NCI-H2107 treated with DMSO at 0.1 percent for 48 hours (cell line): ENCODE measurements at regions not wholly inside any gene's neighbourhood (a gene's known extent, or its start where the extent isn't known, plus 50 kb on each side); places are given as distances from the start of the nearest gene placed in this dataset.

Source experiments
- DNase-seq: peaks from one replicate; lab custom pipeline; 2025; ENCODE audit not compliant: unreplicated experiment; lab: John Stamatoyannopoulos, UW

DNA sequence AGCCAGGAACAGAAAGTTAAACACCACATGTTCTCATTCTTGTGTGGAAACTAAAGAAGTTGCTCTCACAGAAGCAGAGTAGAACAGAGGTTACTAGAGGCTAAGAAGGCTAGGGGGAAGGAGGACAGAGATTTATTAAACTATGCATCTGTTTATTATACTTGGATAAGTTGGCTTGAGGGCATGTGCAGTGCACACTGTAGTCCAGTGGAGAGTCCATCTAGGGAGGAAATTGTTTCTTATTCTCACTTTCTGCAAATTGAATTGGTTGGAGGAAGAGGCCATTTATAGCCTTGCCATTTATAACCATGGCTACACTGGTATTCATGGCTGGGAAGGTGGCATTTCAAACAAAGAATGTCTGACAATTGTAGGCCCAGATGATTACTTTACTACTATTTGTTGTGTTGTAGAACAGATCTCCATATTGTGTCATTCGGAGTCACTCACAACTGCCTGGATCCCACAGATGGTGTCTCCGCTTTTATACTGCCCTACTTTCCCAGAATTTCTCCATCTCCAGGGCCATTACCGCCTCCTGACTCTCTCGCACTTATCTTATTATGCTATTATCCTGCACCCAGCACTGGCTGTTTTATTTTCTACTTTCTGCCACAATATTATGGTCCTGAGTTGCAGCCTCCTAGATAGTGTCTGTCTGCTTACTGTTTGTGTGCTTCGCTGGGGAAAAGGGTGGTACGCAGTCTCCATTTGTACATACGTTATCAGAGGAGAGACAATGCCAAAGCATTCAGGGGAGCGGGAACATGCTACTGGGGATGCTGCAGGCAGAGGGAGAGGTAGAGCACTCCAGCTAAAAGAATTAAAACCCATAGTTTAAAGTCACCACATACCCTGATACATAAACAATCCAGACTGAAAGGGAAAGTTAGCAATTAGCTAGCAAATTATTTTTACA, 169.3 kb upstream of the BLID start:
- no peak for DNase-seq

DNA sequence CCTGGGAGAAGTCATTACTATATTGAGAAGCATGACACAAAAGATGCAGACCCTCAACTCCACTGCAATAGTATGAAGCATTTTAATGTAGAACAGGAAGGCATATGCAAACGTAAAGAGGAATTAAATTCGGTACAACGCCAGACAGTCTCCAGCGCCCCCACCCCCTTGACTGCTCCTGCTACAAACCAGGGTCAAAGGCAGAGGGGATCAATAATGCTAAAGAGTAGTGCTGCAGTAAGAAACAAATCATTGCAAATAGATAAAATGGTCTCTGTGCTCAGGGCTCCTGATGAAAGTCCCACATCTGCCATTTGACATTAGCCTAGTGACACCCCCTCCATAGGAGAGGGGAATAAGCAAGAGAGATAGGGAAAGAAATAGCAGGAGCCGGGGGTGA, 164.9 kb upstream of the BLID start:
- no peak for DNase-seq

DNA sequence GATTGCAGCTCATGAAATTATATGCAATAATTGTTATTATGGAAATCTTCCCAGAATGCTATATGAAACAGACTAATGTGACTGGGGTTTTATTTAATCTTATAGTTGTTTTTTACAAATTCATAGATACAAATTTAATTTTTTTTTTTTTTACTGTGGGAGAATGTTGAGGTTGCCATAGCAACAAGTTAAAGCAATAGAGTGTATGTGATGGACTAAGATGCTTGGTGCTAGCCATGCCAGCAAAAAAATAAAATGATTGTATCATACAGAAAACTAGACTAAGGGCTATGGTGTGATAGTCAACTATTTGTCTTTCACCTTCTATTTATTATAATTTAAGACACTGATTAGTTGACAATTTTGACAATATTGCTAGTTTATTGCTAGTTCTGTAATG, 163.2 kb upstream of the BLID start:
- DNase-seq, result no peak

DNA sequence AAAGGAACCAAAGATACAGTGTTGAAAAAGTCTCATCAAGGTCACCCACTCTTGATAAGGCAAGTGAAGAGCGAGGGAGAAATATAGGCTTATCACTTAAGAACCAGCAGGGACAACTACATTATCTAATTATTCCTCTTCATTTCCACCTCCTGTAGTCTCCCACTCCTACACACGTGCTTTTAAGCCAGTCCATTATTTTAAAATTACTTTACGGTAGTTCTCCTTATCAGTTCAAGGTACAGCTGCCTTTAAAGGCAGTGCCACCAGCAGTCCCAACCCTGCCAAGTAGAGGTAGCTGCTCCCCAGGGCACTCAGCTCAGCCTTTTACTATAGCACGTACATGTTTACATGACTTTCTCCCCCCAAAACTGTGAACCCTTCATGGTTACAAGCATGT, 161.5 kb upstream of the BLID start:
- no peak for DNase-seq

DNA sequence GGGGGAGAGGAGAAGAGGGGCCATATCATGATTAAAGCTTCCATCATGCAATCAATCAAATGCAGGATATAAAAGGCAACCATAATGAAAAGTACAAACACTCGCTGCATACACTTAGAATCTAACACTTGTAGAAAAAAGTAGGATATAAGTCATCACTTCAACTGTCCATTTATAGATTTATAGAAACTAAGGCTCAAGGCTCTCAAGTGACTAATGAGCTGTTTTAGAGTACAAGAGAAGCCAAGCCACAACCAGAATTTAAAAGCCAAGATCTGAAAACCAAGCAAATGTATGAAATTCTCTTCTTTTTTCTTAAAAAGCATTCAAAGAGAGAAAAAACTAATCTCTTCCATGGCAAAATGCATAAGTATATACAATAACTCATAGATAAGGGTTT, 160.2 kb upstream of the BLID start:
- no peak for DNase-seq

DNA sequence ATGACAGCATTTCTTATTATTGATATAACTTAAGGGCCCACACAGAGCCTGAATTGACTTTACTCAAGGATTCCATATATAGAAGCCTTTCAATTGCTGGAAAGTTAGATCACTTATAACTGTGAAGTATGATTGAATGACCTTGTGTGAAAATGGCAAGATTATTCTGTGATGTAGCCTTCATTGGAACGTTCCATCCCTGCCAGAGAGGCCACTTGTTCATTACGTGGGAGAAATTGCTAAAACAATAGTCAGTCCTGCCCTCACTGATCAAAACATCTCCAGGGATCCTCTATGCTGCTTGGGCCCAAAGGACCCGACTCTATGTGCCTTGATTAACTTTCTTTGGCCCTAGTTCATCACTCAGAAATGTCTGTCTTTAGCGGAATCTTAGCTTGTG, 159.5 kb upstream of the BLID start:
- DNase-seq, result no peak

DNA sequence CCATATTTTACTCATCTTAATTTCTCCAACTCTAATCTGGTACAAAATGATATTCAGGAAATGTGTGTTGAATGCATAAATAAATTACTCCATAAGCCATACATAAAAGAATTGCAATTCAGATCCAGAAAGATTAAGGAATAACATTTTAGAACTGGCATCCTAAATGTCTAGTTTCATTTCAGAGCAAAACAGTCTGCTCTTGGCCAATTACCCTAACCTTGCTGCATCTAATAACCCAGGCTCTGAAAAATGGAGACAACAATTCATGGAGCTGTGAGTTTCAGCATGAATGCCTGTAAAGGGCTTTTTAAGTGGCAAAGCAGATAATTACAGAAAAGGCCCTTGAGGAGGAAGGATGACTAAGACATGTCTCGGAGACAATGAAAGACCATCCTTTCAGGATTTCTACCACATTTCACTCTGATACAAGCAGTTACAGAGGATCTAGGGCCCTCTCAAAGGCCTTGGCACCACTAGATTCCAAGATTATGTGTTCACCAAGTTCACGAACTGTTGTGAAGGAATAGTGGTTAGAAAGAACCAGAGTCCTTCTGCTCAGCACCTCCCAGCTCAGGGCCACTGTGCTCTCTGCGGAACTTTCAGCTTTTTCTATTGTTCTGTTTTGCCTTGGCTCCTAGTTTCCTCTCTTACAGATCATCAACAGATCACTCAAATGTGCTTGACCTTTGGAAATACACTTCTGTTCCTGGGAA, 157.6 kb upstream of the BLID start:
- no peak for DNase-seq

DNA sequence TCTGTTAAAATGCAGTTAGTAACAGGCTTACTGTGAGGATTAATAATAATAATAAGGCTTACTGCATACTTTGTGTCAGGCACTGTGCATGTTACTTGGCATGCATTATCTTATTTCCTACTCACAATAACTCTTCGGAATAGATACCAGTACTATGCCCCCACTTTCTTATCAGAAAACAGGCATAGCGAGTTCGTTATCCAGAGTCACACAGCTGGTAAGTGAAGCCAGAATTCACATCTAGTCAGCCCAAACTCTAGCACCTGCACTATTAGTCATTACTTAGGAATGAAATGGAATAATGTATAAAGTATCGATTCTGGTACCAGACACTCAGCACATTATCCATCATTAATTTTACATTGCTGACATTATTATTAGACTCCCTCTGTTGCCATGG, 155.7 kb upstream of the BLID start:
- DNase-seq, result no peak

DNA sequence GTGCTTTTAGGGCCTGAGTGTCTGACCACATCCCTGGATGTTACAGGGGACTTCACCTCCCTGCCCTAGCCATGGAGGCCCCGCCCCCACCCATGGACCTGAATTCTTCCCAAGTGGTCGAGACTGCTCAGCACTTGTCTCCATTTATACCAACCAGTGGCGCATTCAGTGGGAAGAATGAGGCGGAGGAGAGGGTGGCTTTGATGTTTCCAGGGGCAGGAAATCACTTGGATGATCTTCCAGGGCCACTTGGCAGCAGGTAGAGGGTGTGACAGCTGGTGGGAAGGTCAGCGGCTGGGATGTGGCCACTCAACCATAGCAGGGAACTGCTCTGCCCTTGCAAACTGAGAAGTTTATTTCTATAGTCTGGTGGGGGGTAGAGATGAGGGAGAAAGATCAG, 155.1 kb upstream of the BLID start:
- no peak for DNase-seq

DNA sequence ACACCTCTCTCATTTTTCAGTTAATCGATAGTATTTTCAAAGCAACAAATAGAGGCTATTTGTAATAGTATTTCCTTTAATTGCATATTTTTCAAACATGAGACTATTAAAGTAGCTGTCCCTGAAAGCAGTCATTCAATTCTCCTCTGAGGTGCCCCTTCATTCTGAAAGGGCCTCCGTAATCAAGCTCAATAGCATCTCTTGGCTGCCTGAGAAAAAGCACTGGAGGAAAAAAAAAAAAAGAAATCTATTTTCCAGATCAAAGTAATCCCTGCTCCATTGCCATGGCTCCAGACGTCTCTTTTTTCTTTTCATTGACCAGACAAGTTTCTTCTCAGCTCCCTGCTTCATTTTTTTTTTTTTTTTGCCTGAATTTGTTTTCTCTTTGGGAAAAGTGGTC, 154.5 kb upstream of the BLID start:
- DNase-seq, result no peak

DNA sequence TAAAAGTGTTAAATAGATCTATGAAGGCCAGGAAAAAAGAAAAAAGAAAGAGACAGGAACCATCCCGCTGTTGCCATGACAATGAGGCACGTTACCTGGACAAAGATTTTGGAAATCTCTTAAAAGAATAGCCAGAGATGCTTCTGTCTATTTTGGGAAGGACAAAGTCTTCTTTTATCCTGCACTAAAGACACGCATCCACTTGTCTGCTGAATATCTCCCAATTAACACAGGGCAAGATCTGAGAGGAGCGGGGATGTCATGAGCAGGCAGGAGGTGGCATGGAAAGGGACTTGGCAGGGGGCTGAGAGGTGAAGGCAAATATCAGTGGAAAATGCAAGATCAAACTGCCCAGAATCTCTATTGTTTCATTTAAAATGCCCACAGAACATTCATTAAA, 153.8 kb upstream of the BLID start:
- no peak for DNase-seq

DNA sequence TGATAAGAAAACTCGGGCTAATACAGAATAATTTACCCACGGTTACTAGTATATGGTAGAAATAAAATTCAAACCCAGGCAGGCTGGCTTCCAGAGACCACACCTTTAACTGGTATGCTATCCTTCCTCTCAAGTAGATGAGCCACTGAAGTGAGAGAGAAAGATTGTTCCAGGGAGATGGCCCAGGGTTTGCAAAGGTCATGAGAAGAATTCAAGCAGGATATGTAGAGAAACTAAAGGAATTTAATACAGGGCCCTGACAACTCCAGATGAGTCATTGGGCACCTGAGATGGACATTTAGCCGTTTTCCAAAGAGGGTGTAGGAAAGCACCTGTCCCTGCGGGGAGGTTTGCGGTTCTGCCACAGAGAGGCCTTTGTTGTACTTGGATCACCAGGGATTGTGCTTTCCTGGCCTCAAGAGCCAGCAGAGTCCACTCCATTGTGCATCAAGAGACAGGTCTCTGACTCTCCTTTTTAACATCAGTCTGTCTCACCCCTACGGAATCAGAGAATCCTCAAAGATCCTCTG, 152.7 kb upstream of the BLID start:
- DNase-seq, result no peak

DNA sequence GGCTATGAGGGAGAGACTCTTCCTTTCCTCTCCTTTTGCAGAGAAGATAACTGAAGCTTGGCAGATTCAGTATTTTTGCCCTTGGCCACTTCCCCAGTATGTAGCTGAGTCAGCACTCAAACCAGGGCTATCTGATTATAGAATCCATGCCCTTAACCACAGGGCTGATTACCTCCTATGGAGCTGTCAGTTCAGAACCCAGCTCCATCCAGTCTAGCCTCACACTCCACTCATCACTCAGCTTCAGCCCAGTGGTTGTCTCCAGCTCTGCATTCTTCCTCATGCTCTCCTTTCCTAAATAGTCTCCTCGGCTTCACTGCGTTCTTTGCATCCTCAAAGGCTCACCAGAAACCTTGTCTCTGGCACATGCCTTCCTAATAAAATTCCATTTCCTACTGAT, 151.6 kb upstream of the BLID start:
- no peak for DNase-seq

DNA sequence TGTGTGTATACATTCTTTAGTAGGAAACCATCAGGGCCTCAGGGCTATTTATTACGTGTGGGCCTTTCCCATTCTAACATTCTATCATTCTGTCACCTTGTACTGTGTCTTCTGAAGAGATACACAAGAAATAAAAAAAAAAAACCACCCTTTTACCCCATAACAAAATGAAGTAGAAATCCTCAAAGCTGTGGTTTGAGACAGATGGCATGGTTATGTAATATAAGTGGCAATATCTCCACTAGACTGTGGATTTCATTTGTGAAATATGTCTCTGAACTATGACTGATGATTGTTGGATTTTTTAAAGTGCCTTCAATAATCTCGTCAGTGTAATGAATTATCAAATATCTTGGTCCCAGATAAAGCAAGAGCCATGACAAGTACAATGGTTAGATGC, 150.0 kb upstream of the BLID start:
- DNase-seq, result no peak

DNA sequence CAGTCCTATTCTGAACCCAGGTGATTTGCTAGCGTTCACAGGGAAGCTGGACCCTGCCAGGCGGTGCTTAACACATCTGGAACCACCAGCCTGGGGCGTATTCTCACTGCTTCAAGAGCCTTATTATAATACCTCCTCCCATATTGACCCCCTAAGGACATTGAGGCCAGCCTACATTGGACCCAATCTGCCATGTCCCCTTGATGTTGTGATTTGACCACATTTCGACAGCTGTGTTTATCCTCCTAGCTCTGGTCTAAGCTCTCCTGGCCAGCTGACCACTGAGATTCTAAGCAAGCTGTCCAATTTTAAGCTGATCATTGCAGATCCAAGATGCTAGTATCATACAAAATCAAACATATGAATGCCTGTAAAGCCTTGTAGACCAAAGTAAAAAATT, 148.1 kb upstream of the BLID start:
- no peak for DNase-seq

DNA sequence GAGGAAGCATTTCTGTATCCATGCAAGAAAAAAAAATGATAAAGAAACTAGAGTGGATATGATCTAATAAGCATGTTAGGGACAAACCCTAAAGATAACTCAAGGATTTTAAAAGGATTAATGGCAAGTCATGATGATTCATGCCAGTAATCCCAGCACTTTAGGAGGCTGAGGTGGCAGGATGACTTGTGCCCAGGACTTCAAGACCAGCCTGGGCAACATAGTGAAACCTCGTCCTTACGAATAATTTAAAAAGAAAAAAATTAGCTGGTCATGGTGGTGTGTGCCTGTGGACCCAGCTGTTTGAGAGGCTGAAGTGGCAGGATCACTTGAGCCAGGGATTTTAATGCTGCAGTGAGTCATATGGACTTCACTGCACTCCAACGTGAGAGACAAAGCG, 145.5 kb upstream of the BLID start:
- DNase-seq, result no peak

DNA sequence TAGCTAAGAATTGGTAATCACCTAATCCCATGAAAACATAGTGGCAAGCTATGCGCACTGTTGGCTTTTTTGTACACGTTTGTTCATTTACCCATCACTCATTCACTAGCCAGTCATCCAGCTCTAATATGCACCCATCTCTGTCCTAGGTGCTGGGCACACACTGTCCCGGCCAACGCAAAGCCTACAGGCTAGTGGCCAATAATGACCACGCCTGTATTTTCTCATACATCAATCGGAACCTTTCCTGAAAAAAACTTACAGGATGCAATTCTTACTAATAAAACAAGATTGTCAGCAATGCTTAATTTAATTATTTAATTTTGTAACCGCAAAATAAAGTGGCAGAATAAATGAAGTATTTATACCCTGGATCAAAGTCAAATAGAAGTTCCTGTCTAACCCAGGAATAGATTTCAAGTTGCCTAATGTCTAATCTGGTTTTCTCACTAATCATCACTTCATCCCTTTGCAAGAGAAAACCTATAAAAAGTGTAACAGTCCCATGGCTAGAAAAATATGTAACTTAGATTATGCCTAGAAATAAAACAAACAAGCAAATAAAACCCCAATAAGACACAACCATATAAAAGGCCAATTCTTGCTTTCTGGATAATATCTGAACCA, 143.3 kb upstream of the BLID start:
- DNase-seq, result no peak

DNA sequence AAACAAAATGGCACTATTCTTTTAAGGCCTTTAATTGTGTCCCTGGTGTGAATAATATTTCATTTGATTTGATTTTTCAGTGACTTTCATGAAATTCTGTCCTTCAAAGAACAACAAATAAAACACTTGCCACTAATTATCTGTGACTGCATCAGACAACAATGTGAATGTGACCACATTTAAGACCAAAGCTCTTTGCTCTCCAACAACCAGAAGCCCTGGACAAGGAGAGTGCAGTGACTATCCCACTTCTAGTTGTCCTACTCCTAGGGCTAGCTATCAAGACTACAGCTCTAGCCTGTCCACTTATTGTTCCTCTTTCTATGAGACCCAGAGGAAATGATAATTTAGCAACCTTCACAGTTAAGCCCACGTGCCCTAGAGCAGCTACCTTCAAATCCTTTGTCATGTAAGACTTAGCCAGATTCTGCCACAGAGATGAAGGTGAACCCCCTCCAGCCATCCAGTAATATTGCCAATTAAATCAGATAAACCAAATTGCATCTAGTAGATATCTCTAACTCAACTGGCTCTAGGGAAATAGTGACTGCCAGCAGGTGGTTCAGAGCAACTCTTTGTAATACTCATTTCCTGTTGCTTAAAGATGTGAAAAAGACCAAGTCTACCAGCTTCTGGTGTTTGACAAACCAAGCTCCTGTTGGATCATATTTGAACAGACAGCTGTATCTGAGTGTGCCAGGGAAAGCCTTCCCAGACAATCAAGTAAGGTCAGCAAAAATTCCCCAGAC, 142.6 kb upstream of the BLID start:
- no peak for DNase-seq

DNA sequence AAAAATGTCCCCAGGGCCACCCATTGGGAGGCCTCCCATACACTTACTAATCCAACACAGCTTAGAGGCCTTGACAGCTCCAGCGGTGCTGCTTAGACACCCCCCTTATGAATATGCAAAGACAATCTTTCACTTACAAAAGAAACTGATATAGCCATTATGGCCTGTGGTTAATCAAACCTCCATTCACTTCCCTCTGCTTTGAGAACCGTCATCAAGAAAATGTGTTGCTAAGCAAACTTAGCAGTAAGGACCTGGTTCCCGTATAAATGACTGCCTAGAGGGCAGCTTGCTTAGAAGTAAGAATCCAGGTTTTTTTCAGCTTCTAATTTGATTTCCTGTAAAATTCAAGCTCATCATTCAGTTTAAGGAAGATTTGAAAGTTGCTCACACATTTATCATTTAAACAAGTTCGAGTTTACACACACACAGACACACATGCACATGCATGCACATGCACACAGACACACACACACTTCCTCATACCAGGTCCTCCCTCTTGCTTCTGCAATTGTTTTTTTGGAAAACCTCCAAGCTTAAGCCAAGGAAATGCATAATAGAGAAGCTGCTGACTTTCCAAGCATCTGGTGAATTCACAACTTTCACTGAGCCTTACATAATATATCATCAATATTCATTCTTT, 137.7 kb upstream of the BLID start:
- DNase-seq, result peak; percentile 32

DNA sequence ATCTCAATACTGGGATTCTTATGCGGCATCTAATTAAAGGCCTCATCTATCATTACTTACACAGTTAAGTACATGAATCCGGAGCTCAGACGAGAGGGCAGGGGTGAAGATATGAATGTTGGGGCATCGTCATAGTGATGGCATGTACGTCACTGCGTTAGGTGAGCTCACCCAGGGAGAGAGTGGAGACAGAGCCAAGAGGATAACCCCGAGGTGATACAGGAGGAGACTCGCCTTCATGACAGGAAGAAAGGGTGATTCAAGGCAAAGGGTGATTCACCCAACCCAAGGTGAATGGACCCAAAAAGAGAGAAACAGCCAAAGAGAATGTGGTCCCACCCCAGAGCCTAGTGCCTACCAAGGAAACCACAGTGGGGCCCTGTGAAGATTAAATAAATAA, 132.9 kb upstream of the BLID start:
- DNase-seq, result no peak

DNA sequence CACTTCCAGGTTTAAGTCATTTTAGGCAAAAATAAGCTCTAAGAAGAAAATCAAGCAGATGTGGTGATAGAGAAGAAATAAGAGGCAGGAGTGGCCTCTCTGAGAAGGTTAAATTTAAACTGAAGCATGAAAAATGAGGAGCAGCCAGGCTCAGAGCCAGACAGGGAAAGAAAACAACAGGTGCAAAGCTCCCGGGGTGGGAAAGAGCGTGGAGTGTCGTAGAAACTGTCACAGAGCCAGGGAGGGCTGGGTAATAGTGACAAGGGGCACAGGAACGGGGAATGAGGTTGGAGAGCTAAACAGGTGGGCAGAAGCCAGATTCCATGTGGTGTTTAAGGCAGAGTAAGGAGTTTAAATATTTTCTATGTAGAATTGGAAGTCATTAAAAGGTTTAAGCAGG, 132.1 kb upstream of the BLID start:
- peak; percentile 64 for DNase-seq
